ENCODE measurements at regions not wholly inside any gene's neighbourhood (a gene's known extent, or its start where the extent isn't known, plus 50 kb on each side); places are given as distances from the start of the nearest gene placed in this dataset.
"Not testable (repeated sequence)": the region's sequence is repeated elsewhere in the genome, so short reads cannot be mapped to it uniquely, and the experiment has no call there.

- no peak for DNase-seq (ENCODE audit: low spot score)
Observed at GRCh38 chr3:26264708-26265107, 357.9 kb upstream of the LRRC3B start.

GRCh38 chr3:26271848-26272247 lies 350.7 kb upstream of the LRRC3B start:
- DNase-seq (ENCODE audit: low spot score): no peak

- no peak for DNase-seq (ENCODE audit: low spot score)
Observed at GRCh38 chr3:26273196-26273595, 349.4 kb upstream of the LRRC3B start.

- no peak for DNase-seq (ENCODE audit: low spot score)
Observed at GRCh38 chr3:26279091-26279490, 343.5 kb upstream of the LRRC3B start.

- DNase-seq (ENCODE audit: low spot score): no peak
Observed at GRCh38 chr3:26280517-26280916, 342.1 kb upstream of the LRRC3B start.

GRCh38 chr3:26281284-26281985 lies 341.1 kb upstream of the LRRC3B start:
- no peak for DNase-seq (ENCODE audit: low spot score)

GRCh38 chr3:26284503-26284902 lies 338.1 kb upstream of the LRRC3B start:
- DNase-seq (ENCODE audit: low spot score): not testable (repeated sequence)

- DNase-seq (ENCODE audit: low spot score): no peak
Observed at GRCh38 chr3:26291840-26292239, 330.7 kb upstream of the LRRC3B start.

GRCh38 chr3:26292780-26293179 lies 329.8 kb upstream of the LRRC3B start:
- DNase-seq (ENCODE audit: low spot score): no peak

- no peak for DNase-seq (ENCODE audit: low spot score)
Observed at GRCh38 chr3:26293329-26293844, 329.2 kb upstream of the LRRC3B start.

- no peak for DNase-seq (ENCODE audit: low spot score)
Observed at GRCh38 chr3:26307192-26307591, 315.4 kb upstream of the LRRC3B start.

- DNase-seq (ENCODE audit: low spot score): no peak
Observed at GRCh38 chr3:26307787-26308186, 314.8 kb upstream of the LRRC3B start.

GRCh38 chr3:26308454-26308853 lies 314.1 kb upstream of the LRRC3B start:
- DNase-seq (ENCODE audit: low spot score): no peak

GRCh38 chr3:26309536-26309935 lies 313.0 kb upstream of the LRRC3B start:
- DNase-seq (ENCODE audit: low spot score): not testable (repeated sequence)

- DNase-seq (ENCODE audit: low spot score): no peak
Observed at GRCh38 chr3:26312816-26313215, 309.8 kb upstream of the LRRC3B start.

GRCh38 chr3:26316472-26316871 lies 306.1 kb upstream of the LRRC3B start:
- no peak for DNase-seq (ENCODE audit: low spot score)

GRCh38 chr3:26323741-26324140 lies 298.8 kb upstream of the LRRC3B start:
- not testable (repeated sequence) for DNase-seq (ENCODE audit: low spot score)

- DNase-seq (ENCODE audit: low spot score): no peak
Observed at GRCh38 chr3:26340001-26340400, 282.6 kb upstream of the LRRC3B start.

GRCh38 chr3:26343647-26344046 lies 278.9 kb upstream of the LRRC3B start:
- DNase-seq (ENCODE audit: low spot score): no peak

GRCh38 chr3:26345613-26346012 lies 277.0 kb upstream of the LRRC3B start:
- DNase-seq (ENCODE audit: low spot score): no peak

GRCh38 chr3:26346497-26346896 lies 276.1 kb upstream of the LRRC3B start:
- no peak for DNase-seq (ENCODE audit: low spot score)

GRCh38 chr3:26347150-26347549 lies 275.4 kb upstream of the LRRC3B start:
- no peak for DNase-seq (ENCODE audit: low spot score)

- DNase-seq (ENCODE audit: low spot score): no peak
Observed at GRCh38 chr3:26350853-26351252, 271.7 kb upstream of the LRRC3B start.

GRCh38 chr3:26353097-26353496 lies 269.5 kb upstream of the LRRC3B start:
- no peak for DNase-seq (ENCODE audit: low spot score)
